Fibroblast of mammary gland (primary cell): ENCODE measurements at regions not wholly inside any gene's neighbourhood (a gene's known extent, or its start where the extent isn't known, plus 50 kb on each side); places are given as distances from the start of the nearest gene placed in this dataset.

Experiments used
- DNase-seq: peaks from one replicate; pipeline ENCODE4 v3.0.0-alpha.2; 2010; ENCODE audit warnings: low read depth
- H3K4me3 ChIP-seq: 2 replicates; pipeline ENCODE4 v1.5.1; 2011; ENCODE audit warnings: low read depth, mild to moderate bottlenecking, low read length, moderate library complexity; ENCODE audit not compliant: control insufficient read depth
- TF ChIP-seq, protein P1 (sequence below): conservative IDR thresholded peaks from 2 replicates; pipeline ENCODE4 v1.5.1; 2011; ENCODE audit warnings: low read depth, low read length, inconsistent platforms; ENCODE audit not compliant: control insufficient read depth, insufficient read depth

DNA sequence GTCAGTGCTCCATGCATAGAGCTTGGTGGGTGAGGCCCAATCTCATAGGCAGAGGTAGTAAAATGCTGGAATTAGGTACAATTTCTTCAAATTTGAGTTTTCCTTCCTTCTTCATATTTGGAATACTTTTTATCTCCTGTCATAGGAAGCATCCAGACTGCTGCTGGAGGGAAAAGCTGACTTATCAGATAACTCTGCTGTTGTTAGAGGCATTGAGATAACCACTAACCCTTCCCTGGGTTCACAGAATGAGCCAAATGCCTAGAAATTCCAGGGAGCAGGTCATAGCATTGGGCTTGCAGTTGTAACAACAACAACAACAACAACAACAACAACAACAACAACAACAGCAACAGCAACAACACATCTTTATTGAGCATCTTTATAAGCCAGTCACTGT is 332.7 kb downstream of the PDCD6IP start:
- no peak for DNase-seq
- TF ChIP-seq, protein P1, sequence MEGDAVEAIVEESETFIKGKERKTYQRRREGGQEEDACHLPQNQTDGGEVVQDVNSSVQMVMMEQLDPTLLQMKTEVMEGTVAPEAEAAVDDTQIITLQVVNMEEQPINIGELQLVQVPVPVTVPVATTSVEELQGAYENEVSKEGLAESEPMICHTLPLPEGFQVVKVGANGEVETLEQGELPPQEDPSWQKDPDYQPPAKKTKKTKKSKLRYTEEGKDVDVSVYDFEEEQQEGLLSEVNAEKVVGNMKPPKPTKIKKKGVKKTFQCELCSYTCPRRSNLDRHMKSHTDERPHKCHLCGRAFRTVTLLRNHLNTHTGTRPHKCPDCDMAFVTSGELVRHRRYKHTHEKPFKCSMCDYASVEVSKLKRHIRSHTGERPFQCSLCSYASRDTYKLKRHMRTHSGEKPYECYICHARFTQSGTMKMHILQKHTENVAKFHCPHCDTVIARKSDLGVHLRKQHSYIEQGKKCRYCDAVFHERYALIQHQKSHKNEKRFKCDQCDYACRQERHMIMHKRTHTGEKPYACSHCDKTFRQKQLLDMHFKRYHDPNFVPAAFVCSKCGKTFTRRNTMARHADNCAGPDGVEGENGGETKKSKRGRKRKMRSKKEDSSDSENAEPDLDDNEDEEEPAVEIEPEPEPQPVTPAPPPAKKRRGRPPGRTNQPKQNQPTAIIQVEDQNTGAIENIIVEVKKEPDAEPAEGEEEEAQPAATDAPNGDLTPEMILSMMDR, result no peak
- no peak overlapping the region for H3K4me3 ChIP-seq

- no peak overlapping the region for H3K4me3 ChIP-seq
- TF ChIP-seq, protein P1, result no peak
- no peak for DNase-seq
These were observed 333.8 kb downstream of the PDCD6IP start for GRCh38 chr3:34132069-34132692.

- TF ChIP-seq, protein P1, result no peak
- no peak for DNase-seq
- H3K4me3 ChIP-seq, result no peak overlapping the region
These were observed 341.1 kb downstream of the PDCD6IP start for GRCh38 chr3:34139566-34139965.

GRCh38 chr3:34140616-34141015 is 342.2 kb downstream of the PDCD6IP start:
- H3K4me3 ChIP-seq, result no peak overlapping the region
- TF ChIP-seq, protein P1, result no peak
- DNase-seq, result peak; percentile 1

DNA sequence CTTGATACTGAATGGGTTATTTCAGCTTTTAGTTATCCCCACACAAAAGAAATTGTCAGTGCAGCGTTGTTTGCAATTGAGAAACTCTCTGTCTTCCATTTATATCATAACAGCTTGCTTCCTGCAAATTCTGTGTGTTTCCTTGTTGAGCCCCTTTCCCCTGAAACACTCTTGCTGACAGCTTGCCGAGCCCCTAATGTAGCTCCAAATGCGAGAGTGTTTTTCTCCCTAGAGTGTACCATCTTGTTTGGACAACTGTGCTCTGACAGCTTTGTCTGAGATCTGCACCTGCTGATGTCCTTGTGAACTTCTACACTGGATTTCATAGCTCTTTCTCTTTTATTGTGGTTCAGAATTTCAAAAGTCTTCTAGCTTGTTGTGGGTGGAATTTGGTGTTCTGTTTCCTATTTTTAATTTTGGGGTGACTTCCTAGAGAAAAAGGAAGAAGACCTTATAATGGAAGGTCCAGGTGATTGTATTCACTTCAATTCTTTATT is 343.5 kb downstream of the PDCD6IP start:
- H3K4me3 ChIP-seq, result no peak overlapping the region
- TF ChIP-seq, protein P1, result no peak
- DNase-seq, result no peak

DNA sequence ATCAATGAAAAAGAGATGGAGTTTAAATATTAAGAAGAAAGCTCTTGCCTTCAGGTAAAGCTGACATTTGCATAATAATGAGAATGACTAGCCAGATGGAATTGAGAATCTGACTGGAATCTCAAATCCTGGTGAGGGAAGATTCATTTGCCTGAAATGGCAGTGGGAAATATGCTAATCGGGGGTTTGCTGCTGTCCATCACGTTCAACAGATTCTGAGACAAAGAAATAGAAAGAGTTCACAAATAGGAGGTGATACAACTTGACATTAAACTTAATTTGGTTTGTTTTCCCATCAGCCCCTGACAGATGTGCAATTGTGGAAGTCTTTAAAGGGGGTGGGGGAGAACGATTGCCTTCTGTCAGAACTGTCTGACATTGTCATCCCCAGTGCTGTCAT is 347.4 kb downstream of the PDCD6IP start:
- H3K4me3 ChIP-seq, result no peak overlapping the region
- TF ChIP-seq, protein P1, result no peak
- DNase-seq, result no peak
